ENCODE measurements at regions not wholly inside any gene's neighbourhood (a gene's known extent, or its start where the extent isn't known, plus 50 kb on each side); places are given as distances from the start of the nearest gene placed in this dataset.
"Not testable (repeated sequence)": the region's sequence is repeated elsewhere in the genome, so short reads cannot be mapped to it uniquely, and the experiment has no call there.

- DNase-seq (ENCODE audit: low read depth in 4 of 4, low spot score in 3 of 4) = no peak
These were observed 112.9 kb upstream of the ADTRP start for GRCh38 chr6:11891547-11891946.

GRCh38 chr6:11890849-11891248 lies 112.2 kb upstream of the ADTRP start:
- no peak for DNase-seq (ENCODE audit: low read depth in 4 of 4, low spot score in 3 of 4)

GRCh38 chr6:11890209-11890608 lies 111.6 kb upstream of the ADTRP start:
- no peak for DNase-seq (ENCODE audit: low read depth in 4 of 4, low spot score in 3 of 4)

GRCh38 chr6:11889572-11889971 lies 111.0 kb upstream of the ADTRP start:
- DNase-seq (ENCODE audit: low read depth in 4 of 4, low spot score in 3 of 4) = no peak

GRCh38 chr6:11888727-11889126 lies 110.1 kb upstream of the ADTRP start:
- no peak for DNase-seq (ENCODE audit: low read depth in 4 of 4, low spot score in 3 of 4)

GRCh38 chr6:11885159-11885558 lies 106.6 kb upstream of the ADTRP start:
- DNase-seq (ENCODE audit: low read depth in 4 of 4, low spot score in 3 of 4) = no peak

- not testable (repeated sequence) for DNase-seq (ENCODE audit: low read depth in 4 of 4, low spot score in 3 of 4)
These were observed 104.9 kb upstream of the ADTRP start for GRCh38 chr6:11883471-11883870.

- not testable (repeated sequence) for DNase-seq (ENCODE audit: low read depth in 4 of 4, low spot score in 3 of 4)
These were observed 101.6 kb upstream of the ADTRP start for GRCh38 chr6:11880156-11880555.

GRCh38 chr6:11878735-11879134 lies 100.1 kb upstream of the ADTRP start:
- no peak for DNase-seq (ENCODE audit: low read depth in 4 of 4, low spot score in 3 of 4)

- DNase-seq (ENCODE audit: low read depth in 4 of 4, low spot score in 3 of 4) = no peak
These were observed 99.4 kb upstream of the ADTRP start for GRCh38 chr6:11878029-11878428.

GRCh38 chr6:11876934-11877433 lies 98.4 kb upstream of the ADTRP start:
- no peak for DNase-seq (ENCODE audit: low read depth in 4 of 4, low spot score in 3 of 4)

- DNase-seq (ENCODE audit: low read depth in 4 of 4, low spot score in 3 of 4) = no peak
These were observed 96.9 kb upstream of the ADTRP start for GRCh38 chr6:11875325-11876109.

GRCh38 chr6:11869672-11870340 lies 91.2 kb upstream of the ADTRP start:
- DNase-seq (ENCODE audit: low read depth in 4 of 4, low spot score in 3 of 4) = no peak

GRCh38 chr6:11868392-11868791 lies 89.8 kb upstream of the ADTRP start:
- DNase-seq (ENCODE audit: low read depth in 4 of 4, low spot score in 3 of 4) = no peak

- no peak for DNase-seq (ENCODE audit: low read depth in 4 of 4, low spot score in 3 of 4)
These were observed 87.2 kb upstream of the ADTRP start for GRCh38 chr6:11865680-11866300.

GRCh38 chr6:11858439-11858838 lies 79.8 kb upstream of the ADTRP start:
- DNase-seq (ENCODE audit: low read depth in 4 of 4, low spot score in 3 of 4) = no peak

- no peak for DNase-seq (ENCODE audit: low read depth in 4 of 4, low spot score in 3 of 4)
These were observed 77.1 kb upstream of the ADTRP start for GRCh38 chr6:11855743-11856142.

- no peak for DNase-seq (ENCODE audit: low read depth in 4 of 4, low spot score in 3 of 4)
These were observed 76.0 kb upstream of the ADTRP start for GRCh38 chr6:11854408-11855165.

- DNase-seq (ENCODE audit: low read depth in 4 of 4, low spot score in 3 of 4) = no peak
These were observed 75.2 kb upstream of the ADTRP start for GRCh38 chr6:11853678-11854407.

GRCh38 chr6:11852061-11852651 lies 73.6 kb upstream of the ADTRP start:
- no peak for DNase-seq (ENCODE audit: low read depth in 4 of 4, low spot score in 3 of 4)

All from right renal pelvis (tissue), 4 donors.